H1 (cell line): ENCODE measurements at regions not wholly inside any gene's neighbourhood (a gene's known extent, or its start where the extent isn't known, plus 50 kb on each side); places are given as distances from the start of the nearest gene placed in this dataset.

Source experiments
- CTCF ChIA-PET: fragments of 300-600 bp; sonication (Branson Sonifier 250); formaldehyde crosslinking; loops from one replicate; lab custom pipeline; 2021; ENCODE audit not compliant: partially characterized antibody; lab: Charles Lee
- POLR2A ChIA-PET: fragments of 300-600 bp; sonication (Branson Sonifier 250); formaldehyde crosslinking; loops from one replicate; lab custom pipeline; 2021; ENCODE audit warnings: inconsistent platforms; ENCODE audit not compliant: partially characterized antibody; lab: Charles Lee
- DNase-seq, 2 experiments: peaks; one replicate each; pipeline versions ENCODE4 v3.0.0 to v3.0.0-alpha.2; 2010 to 2022; ENCODE audit warnings: low spot score in 2 of 2, low read depth in 1 of 2, mixed read lengths in 1 of 2
- FAIRE-seq: peaks from 2 replicates; lab custom pipeline; 2011; peaks lifted over from hg19 to GRCh38; lab: Jason Lieb, UNC
- H2AFZ ChIP-seq: 2 replicates; pipeline ENCODE4 v1.8.1; 2012; ENCODE audit warnings: low read length, inconsistent platforms
- H2AK5ac ChIP-seq: 2 replicates; pipeline ENCODE4 v1.6.1; 2013; ENCODE audit warnings: low read depth, low read length
- H2BK120ac ChIP-seq: replicated peaks from 2 replicates; pipeline ENCODE3; 2013; ENCODE audit warnings: low read depth, low read length, inconsistent platforms
- H2BK12ac ChIP-seq: 2 replicates; pipeline ENCODE4 v1.6.1; 2013; ENCODE audit warnings: low read depth, low read length
- H2BK15ac ChIP-seq: 2 replicates; pipeline ENCODE4 v1.6.1; 2013; ENCODE audit warnings: low read length
- H2BK20ac ChIP-seq: 2 replicates; pipeline ENCODE4 v1.6.1; 2013; ENCODE audit warnings: low read length
- H2BK5ac ChIP-seq: 2 replicates; pipeline ENCODE4 v1.6.1; 2013; ENCODE audit warnings: low read depth, low read length
- H3K14ac ChIP-seq: 2 replicates; pipeline ENCODE4 v1.6.1; 2013; ENCODE audit warnings: inconsistent platforms; ENCODE audit not compliant: insufficient read length
- H3K18ac ChIP-seq: 2 replicates; pipeline ENCODE4 v1.6.1; 2013; ENCODE audit warnings: low read length; ENCODE audit errors: extremely low read depth
- H3K23ac ChIP-seq: 2 replicates; pipeline ENCODE4 v1.6.1; 2013; ENCODE audit warnings: inconsistent platforms; ENCODE audit not compliant: insufficient read length
- H3K23me2 ChIP-seq: 2 replicates; pipeline ENCODE4 v1.6.1; 2013; ENCODE audit warnings: low read depth, low read length
- H3K27ac ChIP-seq: 2 replicates; pipeline ENCODE4 v1.6.1; 2011; ENCODE audit warnings: low read depth, low read length, inconsistent platforms
- H3K27me3 ChIP-seq, 4 experiments: replicated peaks in 1 of 4; 1 replicate in 1 of 4; 2 replicates in 3 of 4; pipeline versions ENCODE4 v1.6.1 to v1.8.1; 2011 to 2013; ENCODE audit warnings: low read length in 3 of 4, mild to moderate bottlenecking in 3 of 4, inconsistent platforms in 2 of 4, mixed read lengths in 2 of 4, moderate library complexity in 1 of 4; ENCODE audit not compliant: control insufficient read depth in 3 of 4, insufficient read depth in 3 of 4; ENCODE audit errors: extremely low read depth in 1 of 4
- H3K36me3 ChIP-seq, 4 experiments: 2 replicates each; pipeline versions ENCODE4 v1.6.1 to v1.8.1; 2011 to 2013; ENCODE audit warnings: mild to moderate bottlenecking in 4 of 4, low read length in 3 of 4, moderate library complexity in 2 of 4, control low read depth in 1 of 4, inconsistent platforms in 1 of 4; ENCODE audit not compliant: insufficient read depth in 4 of 4, control insufficient read depth in 2 of 4
- H3K4ac ChIP-seq: replicated peaks from 2 replicates; pipeline ENCODE3; 2013; ENCODE audit warnings: low read length, low read depth, mixed read lengths, inconsistent platforms; ENCODE audit not compliant: insufficient read length
- H3K4me1 ChIP-seq, 4 experiments: replicated peaks in 1 of 4; 1 replicate in 1 of 4; 2 replicates in 3 of 4; pipeline versions ENCODE4 v1.6.1 to v1.8.1; 2011 to 2013; ENCODE audit warnings: low read length in 3 of 4, inconsistent platforms in 2 of 4, mixed read lengths in 1 of 4; ENCODE audit not compliant: insufficient read depth in 4 of 4, control insufficient read depth in 3 of 4
- H3K4me2 ChIP-seq, 2 experiments: 2 replicates each; pipeline versions ENCODE4 v1.6.1 to v1.8.1; 2011 to 2013; ENCODE audit warnings: low read depth in 2 of 2, low read length in 2 of 2, control low read depth in 1 of 2, inconsistent platforms in 1 of 2, mild to moderate bottlenecking in 1 of 2; ENCODE audit not compliant: insufficient read depth in 1 of 2
- H3K4me3 ChIP-seq, 4 experiments: fragments of 200-600, 300-600 bp in 1 of 4; sonication (generic), shearing (Covaris generic), sonication (Bioruptor Twin) in 1 of 4; 2 replicates each; pipeline versions ENCODE4 v1.5.1 to v1.8.1; 2011 to 2016; ENCODE audit warnings: low read length in 4 of 4, low read depth in 3 of 4, control low read depth in 2 of 4, inconsistent platforms in 2 of 4, mild to moderate bottlenecking in 2 of 4, mixed read lengths in 1 of 4, moderate library complexity in 1 of 4; ENCODE audit not compliant: insufficient read depth in 2 of 4; ENCODE audit errors: extremely low read depth in 1 of 4
- H3K56ac ChIP-seq: replicated peaks from 2 replicates; pipeline ENCODE3; 2013; ENCODE audit warnings: low read depth, mild to moderate bottlenecking, mixed read lengths, low read length, inconsistent platforms; ENCODE audit not compliant: insufficient read length
- H3K79me1 ChIP-seq: 2 replicates; pipeline ENCODE4 v1.6.1; 2013; ENCODE audit warnings: low read depth, low read length, control low read depth
- H3K79me2 ChIP-seq, 2 experiments: 2 replicates each; pipeline versions ENCODE4 v1.6.1 to v1.8.1; 2012 to 2013; ENCODE audit warnings: low read length in 2 of 2, mild to moderate bottlenecking in 2 of 2, inconsistent platforms in 1 of 2; ENCODE audit not compliant: insufficient read depth in 2 of 2, control insufficient read depth in 1 of 2
- H3K9ac ChIP-seq, 4 experiments: replicated peaks in 1 of 4; 1 replicate in 1 of 4; 2 replicates in 3 of 4; pipeline versions ENCODE4 v1.6.1 to v1.8.1; 2011 to 2013; ENCODE audit warnings: low read depth in 3 of 4, low read length in 3 of 4, control low read depth in 2 of 4, mild to moderate bottlenecking in 2 of 4, moderate library complexity in 2 of 4, inconsistent platforms in 1 of 4; ENCODE audit errors: extremely low read depth in 1 of 4
- H3K9me3 ChIP-seq, 2 experiments: 2 replicates each; pipeline versions ENCODE4 v1.6.1 to v1.8.1; 2012 to 2013; ENCODE audit warnings: mild to moderate bottlenecking in 2 of 2, moderate library complexity in 2 of 2, control low read depth in 1 of 2, inconsistent platforms in 1 of 2, low read depth in 1 of 2, low read length in 1 of 2, mixed read lengths in 1 of 2; ENCODE audit not compliant: insufficient read depth in 2 of 2
- H4K20me1 ChIP-seq, 2 experiments: replicated peaks in 1 of 2; 2 replicates each; pipeline versions ENCODE3 to v1.8.1; 2011 to 2013; ENCODE audit warnings: inconsistent platforms in 2 of 2, low read length in 2 of 2, mild to moderate bottlenecking in 1 of 2; ENCODE audit not compliant: insufficient read depth in 2 of 2, control insufficient read depth in 1 of 2
- H4K5ac ChIP-seq: 2 replicates; pipeline ENCODE4 v1.6.1; 2013; ENCODE audit warnings: low read length, low read depth, mixed read lengths, inconsistent platforms; ENCODE audit not compliant: insufficient read length
- H4K8ac ChIP-seq: 2 replicates; pipeline ENCODE4 v1.8.0; 2013; ENCODE audit warnings: mild to moderate bottlenecking, moderate library complexity, low read length, inconsistent platforms; ENCODE audit not compliant: insufficient read depth; ENCODE audit errors: extremely low read depth
- H4K91ac ChIP-seq: replicated peaks from 2 replicates; pipeline ENCODE3; 2013; ENCODE audit warnings: low read length, mixed read lengths, inconsistent platforms; ENCODE audit not compliant: insufficient read length
- FOSL1 ChIP-seq: IDR thresholded peaks from 2 replicates; pipeline ENCODE4 v1.6.1; 2011; ENCODE audit warnings: mild to moderate bottlenecking, low read depth, low read length, moderate library complexity; ENCODE audit not compliant: insufficient read depth
- HDAC6 ChIP-seq: IDR thresholded peaks from one replicate; pipeline ENCODE4 v1.7.1; 2012; ENCODE audit warnings: low read depth, mild to moderate bottlenecking, inconsistent platforms, low read length, moderate library complexity
- SRF ChIP-seq: IDR thresholded peaks from 2 replicates; pipeline ENCODE4 v1.6.1; 2011; ENCODE audit warnings: mild to moderate bottlenecking, low read depth, low read length, moderate library complexity
- TAF7 ChIP-seq: optimal IDR thresholded peaks from 2 replicates; pipeline ENCODE3; 2011; ENCODE audit warnings: low read depth, mild to moderate bottlenecking, inconsistent platforms, low read length, moderate library complexity, borderline replicate concordance

GRCh38 chr5:120927950-120928530 lies 463.9 kb downstream of the PRR16 start:
- no peaks in the 10 kb centered on the region for H3K36me3 ChIP-seq
- H2AFZ ChIP-seq = no peak overlapping the region
- no peak overlapping the region for H3K23ac ChIP-seq
- H3K9me3 ChIP-seq = no peaks in the 10 kb centered on the region
- DNase-seq (no peak), FAIRE-seq (no peak)
- H3K4me2 ChIP-seq = no peak overlapping the region
- H3K27me3 ChIP-seq = no peaks in the 10 kb centered on the region
- H2BK12ac ChIP-seq = no peak overlapping the region
- H3K4me3 ChIP-seq = no peak overlapping the region
- no peak overlapping the region for H2BK20ac ChIP-seq
- ChIA-PET POLR2A (no interaction called here), CTCF (no interaction called here)
- H3K27ac ChIP-seq = no peak overlapping the region
- no peak overlapping the region for H3K14ac ChIP-seq
- no peak overlapping the region for H3K9ac ChIP-seq
- H2BK15ac ChIP-seq = no peak overlapping the region
- no peak overlapping the region for H4K91ac ChIP-seq
- H4K20me1 ChIP-seq = no peaks in the 10 kb centered on the region
- no peak overlapping the region for H2BK120ac ChIP-seq
- H4K8ac ChIP-seq = no peak overlapping the region
- H2AK5ac ChIP-seq = no peak overlapping the region
- H3K18ac ChIP-seq = no peak overlapping the region
- no peak overlapping the region for H3K4ac ChIP-seq
- H2BK5ac ChIP-seq = no peak overlapping the region
- H4K5ac ChIP-seq = no peak overlapping the region
- H3K23me2 ChIP-seq = no peaks in the 10 kb centered on the region
- H3K4me1 ChIP-seq = no peaks in the 10 kb centered on the region
- H3K56ac ChIP-seq = no peak overlapping the region
- H3K79me2 ChIP-seq = no peaks in the 10 kb centered on the region
- no peaks in the 10 kb centered on the region for H3K79me1 ChIP-seq
- TF ChIP-seq SRF (no peak), FOSL1 (no peak), TAF7 (no peak), HDAC6 (no peak)
